NCI-H1105 treated with DMSO at 0.1 percent for 48 hours (cell line): ENCODE measurements at regions not wholly inside any gene's neighbourhood (a gene's known extent, or its start where the extent isn't known, plus 50 kb on each side); places are given as distances from the start of the nearest gene placed in this dataset.
"Not testable (repeated sequence)": the region's sequence is repeated elsewhere in the genome, so short reads cannot be mapped to it uniquely, and the experiment has no call there.

Source experiments
- DNase-seq: peaks from one replicate; lab custom pipeline; 2025; lab: John Stamatoyannopoulos, UW

GRCh38 chr2:172287605-172288315, 139.6 kb upstream of the ITGA6 start:
- no peak for DNase-seq

GRCh38 chr2:172288603-172289002, 138.8 kb upstream of the ITGA6 start:
- peak; percentile 47 for DNase-seq

- peak; percentile 64 for DNase-seq
These were observed 133.4 kb upstream of the ITGA6 start for GRCh38 chr2:172293952-172294351.

- no peak for DNase-seq
These were observed 132.4 kb upstream of the ITGA6 start for GRCh38 chr2:172294983-172295382.

GRCh38 chr2:172295677-172296076, 131.7 kb upstream of the ITGA6 start:
- DNase-seq = no peak

- no peak for DNase-seq
These were observed 130.9 kb upstream of the ITGA6 start for GRCh38 chr2:172296267-172297046.

- DNase-seq = no peak
These were observed 129.9 kb upstream of the ITGA6 start for GRCh38 chr2:172297531-172297930.

GRCh38 chr2:172297950-172298349, 129.4 kb upstream of the ITGA6 start:
- no peak for DNase-seq

- peak; percentile 92 for DNase-seq
These were observed 127.6 kb upstream of the ITGA6 start for GRCh38 chr2:172299741-172300140.

- no peak for DNase-seq
These were observed 126.5 kb upstream of the ITGA6 start for GRCh38 chr2:172300851-172301250.

- peak; percentile 3 for DNase-seq
These were observed 122.3 kb upstream of the ITGA6 start for GRCh38 chr2:172305066-172305465.

GRCh38 chr2:172307800-172308199, 119.6 kb upstream of the ITGA6 start:
- peak; percentile 31 for DNase-seq

GRCh38 chr2:172308253-172308935, 119.0 kb upstream of the ITGA6 start:
- peak; percentile 37 for DNase-seq

GRCh38 chr2:172311921-172312345, 115.5 kb upstream of the ITGA6 start:
- DNase-seq = no peak

GRCh38 chr2:172313715-172314341, 113.6 kb upstream of the ITGA6 start:
- no peak for DNase-seq

- not testable (repeated sequence) for DNase-seq
These were observed 112.3 kb upstream of the ITGA6 start for GRCh38 chr2:172315070-172315469.

GRCh38 chr2:172322049-172322448, 105.3 kb upstream of the ITGA6 start:
- DNase-seq = no peak

- DNase-seq = no peak
These were observed 104.1 kb upstream of the ITGA6 start for GRCh38 chr2:172323256-172323655.

GRCh38 chr2:172323861-172324597, 103.4 kb upstream of the ITGA6 start:
- no peak for DNase-seq

GRCh38 chr2:172326211-172326509, 101.2 kb upstream of the ITGA6 start:
- DNase-seq = no peak

GRCh38 chr2:172328103-172328841, 99.1 kb upstream of the ITGA6 start:
- no peak for DNase-seq
